ENCODE measurements at regions not wholly inside any gene's neighbourhood (a gene's known extent, or its start where the extent isn't known, plus 50 kb on each side); places are given as distances from the start of the nearest gene placed in this dataset.

GRCh38 chr2:2837746-2838547, 506.9 kb upstream of the MYT1L start:
- Histone ChIP-seq H3K4me2 (ENCODE audit: low read length) (no peak overlapping the region), H3K79me1 (ENCODE audit: low read length) (no peaks in the 10 kb centered on the region), H4K5ac (ENCODE audit: low read length) (no peak overlapping the region), H3K4me3 (ENCODE audit: low read length) (no peak overlapping the region), H2BK120ac (ENCODE audit: low read depth, low read length) (no peak overlapping the region), H3K23ac (ENCODE audit: low read length) (no peak overlapping the region), H3K56ac (ENCODE audit: low read length) (no peak overlapping the region), H4K8ac (ENCODE audit: low read depth, low read length) (no peak overlapping the region), H3K79me2 (ENCODE audit: control insufficient read depth, insufficient read depth, low read length) (no peaks in the 10 kb centered on the region), H3K4me1 (ENCODE audit: control insufficient read depth, low read depth, low read length) (no peaks in the 10 kb centered on the region), H3K4ac (ENCODE audit: low read depth, low read length) (no peak overlapping the region), H3K18ac (ENCODE audit: low read length) (no peak overlapping the region), H2AK5ac (ENCODE audit: low read length) (no peak overlapping the region), H2BK5ac (ENCODE audit: low read length) (no peak overlapping the region), H3K9ac (ENCODE audit: low read length) (no peak overlapping the region), H3K27me3 (ENCODE audit: insufficient read depth, low read length, poor library complexity) (no peaks in the 10 kb centered on the region), H3K36me3 (ENCODE audit: control insufficient read depth, insufficient read depth, low read length) (no peaks in the 10 kb centered on the region), H3K27ac (ENCODE audit: low read depth, low read length) (no peak overlapping the region), H2BK15ac (replicated peaks; ENCODE audit: low read depth) (no peak overlapping the region)
- DNase-seq: peak; percentile 41
- WGBS (ENCODE audit: extremely low coverage, insufficient coverage, low lambda C conversion rate): no CpG with 5 or more reads among the region's 15 CpGs

- H3K4me1 ChIP-seq (ENCODE audit: control insufficient read depth, low read depth, low read length): no peaks in the 10 kb centered on the region
- H3K36me3 ChIP-seq (ENCODE audit: control insufficient read depth, insufficient read depth, low read length): no peaks in the 10 kb centered on the region
- H3K4me3 ChIP-seq (ENCODE audit: low read length): no peak overlapping the region
- no peaks in the 10 kb centered on the region for H3K79me2 ChIP-seq (ENCODE audit: control insufficient read depth, insufficient read depth, low read length)
- no peak overlapping the region for H3K23ac ChIP-seq (ENCODE audit: low read length)
- H3K9ac ChIP-seq (ENCODE audit: low read length): no peak overlapping the region
- H2BK15ac ChIP-seq (replicated peaks; ENCODE audit: low read depth): no peak overlapping the region
- no peak overlapping the region for H3K4ac ChIP-seq (ENCODE audit: low read depth, low read length)
- no peak overlapping the region for H2BK120ac ChIP-seq (ENCODE audit: low read depth, low read length)
- DNase-seq: no peak
- no peak overlapping the region for H3K56ac ChIP-seq (ENCODE audit: low read length)
- no peak overlapping the region for H2BK5ac ChIP-seq (ENCODE audit: low read length)
- no peak overlapping the region for H2AK5ac ChIP-seq (ENCODE audit: low read length)
- no CpG with 5 or more reads among the region's 5 CpGs for WGBS (ENCODE audit: extremely low coverage, insufficient coverage, low lambda C conversion rate)
- no peak overlapping the region for H4K5ac ChIP-seq (ENCODE audit: low read length)
- H3K4me2 ChIP-seq (ENCODE audit: low read length): no peak overlapping the region
- no peaks in the 10 kb centered on the region for H3K79me1 ChIP-seq (ENCODE audit: low read length)
- H4K8ac ChIP-seq (ENCODE audit: low read depth, low read length): no peak overlapping the region
- H3K27ac ChIP-seq (ENCODE audit: low read depth, low read length): no peak overlapping the region
- H3K27me3 ChIP-seq (ENCODE audit: insufficient read depth, low read length, poor library complexity): no peaks in the 10 kb centered on the region
- no peak overlapping the region for H3K18ac ChIP-seq (ENCODE audit: low read length)
Measured at GRCh38 chr2:2836343-2837070, 505.4 kb upstream of the MYT1L start.

- Histone ChIP-seq H2BK120ac (ENCODE audit: low read depth, low read length) (no peak overlapping the region), H3K36me3 (ENCODE audit: control insufficient read depth, insufficient read depth, low read length) (no peaks in the 10 kb centered on the region), H3K18ac (ENCODE audit: low read length) (no peak overlapping the region), H2BK15ac (replicated peaks; ENCODE audit: low read depth) (no peak overlapping the region), H3K9ac (ENCODE audit: low read length) (no peak overlapping the region), H4K8ac (ENCODE audit: low read depth, low read length) (no peak overlapping the region), H2AK5ac (ENCODE audit: low read length) (no peak overlapping the region), H3K56ac (ENCODE audit: low read length) (no peak overlapping the region), H3K27me3 (ENCODE audit: insufficient read depth, low read length, poor library complexity) (no peaks in the 10 kb centered on the region), H3K79me1 (ENCODE audit: low read length) (no peaks in the 10 kb centered on the region), H4K5ac (ENCODE audit: low read length) (no peak overlapping the region), H2BK5ac (ENCODE audit: low read length) (no peak overlapping the region), H3K4me3 (ENCODE audit: low read length) (no peak overlapping the region), H3K4me1 (ENCODE audit: control insufficient read depth, low read depth, low read length) (no peaks in the 10 kb centered on the region), H3K27ac (ENCODE audit: low read depth, low read length) (no peak overlapping the region), H3K23ac (ENCODE audit: low read length) (no peak overlapping the region), H3K79me2 (ENCODE audit: control insufficient read depth, insufficient read depth, low read length) (no peaks in the 10 kb centered on the region), H3K4ac (ENCODE audit: low read depth, low read length) (no peak overlapping the region), H3K4me2 (ENCODE audit: low read length) (no peak overlapping the region)
- no peak for DNase-seq
- WGBS (ENCODE audit: extremely low coverage, insufficient coverage, low lambda C conversion rate): no CpG with 5 or more reads among the region's 10 CpGs
Measured at GRCh38 chr2:2834516-2835254, 503.6 kb upstream of the MYT1L start.

GRCh38 chr2:2834105-2834504, 503.0 kb upstream of the MYT1L start:
- WGBS (ENCODE audit: extremely low coverage, insufficient coverage, low lambda C conversion rate): no CpG with 5 or more reads among the region's 11 CpGs
- Histone ChIP-seq H3K4me2 (ENCODE audit: low read length) (no peak overlapping the region), H2BK15ac (replicated peaks; ENCODE audit: low read depth) (no peak overlapping the region), H4K8ac (ENCODE audit: low read depth, low read length) (no peak overlapping the region), H3K18ac (ENCODE audit: low read length) (no peak overlapping the region), H3K79me2 (ENCODE audit: control insufficient read depth, insufficient read depth, low read length) (no peaks in the 10 kb centered on the region), H3K36me3 (ENCODE audit: control insufficient read depth, insufficient read depth, low read length) (no peaks in the 10 kb centered on the region), H3K23ac (ENCODE audit: low read length) (no peak overlapping the region), H2BK120ac (ENCODE audit: low read depth, low read length) (no peak overlapping the region), H2BK5ac (ENCODE audit: low read length) (no peak overlapping the region), H3K56ac (ENCODE audit: low read length) (no peak overlapping the region), H2AK5ac (ENCODE audit: low read length) (no peak overlapping the region), H3K9ac (ENCODE audit: low read length) (no peak overlapping the region), H3K27me3 (ENCODE audit: insufficient read depth, low read length, poor library complexity) (no peaks in the 10 kb centered on the region), H3K4me1 (ENCODE audit: control insufficient read depth, low read depth, low read length) (no peaks in the 10 kb centered on the region), H3K79me1 (ENCODE audit: low read length) (no peaks in the 10 kb centered on the region), H3K4ac (ENCODE audit: low read depth, low read length) (no peak overlapping the region), H3K4me3 (ENCODE audit: low read length) (no peak overlapping the region), H3K27ac (ENCODE audit: low read depth, low read length) (no peak overlapping the region), H4K5ac (ENCODE audit: low read length) (no peak overlapping the region)
- DNase-seq: no peak

GRCh38 chr2:2832657-2833056, 501.6 kb upstream of the MYT1L start:
- no peak overlapping the region for H4K5ac ChIP-seq (ENCODE audit: low read length)
- H2BK120ac ChIP-seq (ENCODE audit: low read depth, low read length): no peak overlapping the region
- H2BK5ac ChIP-seq (ENCODE audit: low read length): no peak overlapping the region
- no peaks in the 10 kb centered on the region for H3K27me3 ChIP-seq (ENCODE audit: insufficient read depth, low read length, poor library complexity)
- H3K79me2 ChIP-seq (ENCODE audit: control insufficient read depth, insufficient read depth, low read length): no peaks in the 10 kb centered on the region
- no peak overlapping the region for H3K56ac ChIP-seq (ENCODE audit: low read length)
- H3K4me1 ChIP-seq (ENCODE audit: control insufficient read depth, low read depth, low read length): no peaks in the 10 kb centered on the region
- no peaks in the 10 kb centered on the region for H3K36me3 ChIP-seq (ENCODE audit: control insufficient read depth, insufficient read depth, low read length)
- H3K27ac ChIP-seq (ENCODE audit: low read depth, low read length): no peak overlapping the region
- no peak overlapping the region for H3K23ac ChIP-seq (ENCODE audit: low read length)
- H3K4me2 ChIP-seq (ENCODE audit: low read length): no peak overlapping the region
- no peak overlapping the region for H3K9ac ChIP-seq (ENCODE audit: low read length)
- H2BK15ac ChIP-seq (replicated peaks; ENCODE audit: low read depth): no peak overlapping the region
- no peaks in the 10 kb centered on the region for H3K79me1 ChIP-seq (ENCODE audit: low read length)
- no peak for DNase-seq
- no CpG with 5 or more reads among the region's 9 CpGs for WGBS (ENCODE audit: extremely low coverage, insufficient coverage, low lambda C conversion rate)
- no peak overlapping the region for H3K18ac ChIP-seq (ENCODE audit: low read length)
- H3K4me3 ChIP-seq (ENCODE audit: low read length): no peak overlapping the region
- H4K8ac ChIP-seq (ENCODE audit: low read depth, low read length): no peak overlapping the region
- no peak overlapping the region for H3K4ac ChIP-seq (ENCODE audit: low read depth, low read length)
- no peak overlapping the region for H2AK5ac ChIP-seq (ENCODE audit: low read length)

All from mesendoderm (in vitro differentiated cells).